ENCODE measurements at regions not wholly inside any gene's neighbourhood (a gene's known extent, or its start where the extent isn't known, plus 50 kb on each side); places are given as distances from the start of the nearest gene placed in this dataset.

GRCh38 chr2:126449677-126450076, 206.3 kb upstream of the GYPC start (continued):
- no peak for TF ChIP-seq REST (IDR thresholded peaks at IDR 0.05; ENCODE audit: unreplicated experiment)

DNA sequence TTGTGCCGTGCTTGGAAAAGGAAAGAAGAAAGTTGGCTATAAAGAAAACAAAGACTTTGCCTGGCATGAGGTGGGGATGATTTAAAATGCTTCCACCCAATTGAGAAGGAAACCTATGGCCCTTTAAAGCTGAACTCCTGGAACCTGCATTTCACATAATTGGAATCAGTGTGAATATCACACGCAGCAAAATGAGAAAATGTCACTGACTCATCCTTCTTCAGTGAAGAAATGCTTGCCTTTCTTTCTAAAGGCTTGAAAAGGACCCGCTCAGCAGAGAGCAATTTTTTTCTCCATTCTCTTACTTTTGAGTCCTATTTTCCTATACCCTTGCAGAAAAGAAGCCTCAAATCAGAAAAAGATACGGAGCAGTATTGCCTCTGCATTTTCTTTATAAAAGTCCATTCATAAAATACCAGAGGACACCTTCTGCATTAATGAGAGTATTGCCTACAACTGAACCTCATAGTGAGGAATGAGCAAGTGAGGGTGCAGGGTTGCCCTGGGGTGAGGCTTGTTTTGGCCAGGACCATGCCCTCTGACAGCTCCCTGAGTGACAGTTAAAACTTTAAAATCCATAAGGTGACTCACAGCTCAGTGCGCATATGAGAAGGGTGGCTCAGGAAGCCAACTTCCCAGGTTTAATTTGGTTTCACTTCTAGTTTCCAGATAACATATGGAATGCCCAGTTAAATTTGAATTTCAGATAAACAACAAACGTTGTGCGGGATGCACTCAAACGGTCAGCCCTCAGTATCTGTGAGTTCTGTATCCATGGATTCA, 191.9 kb upstream of the GYPC start:
- H3K9me2 ChIP-seq (ENCODE audit: insufficient read depth), result no peaks in the 10 kb centered on the region
- no peak overlapping the region for H3K4me3 ChIP-seq
- ATAC-seq, result no peak
- Mint-ChIP-seq H3K4me3 (no peak overlapping the region), H3K9me3 (no peaks in the 10 kb centered on the region; the same call in 2 of the 3 replicates), H3K4me1 (no peaks in the 10 kb centered on the region), H3K36me3 (ENCODE audit: low read depth) (no peaks in the 10 kb centered on the region; the same call in 2 of the 3 replicates), H3K27ac (no peak overlapping the region), H3K27me3 (ENCODE audit: insufficient read depth, low read depth, poor library complexity) (peaks cover under 1% of the 10 kb centered on the region)
- no peaks in the 10 kb centered on the region for H3F3A ChIP-seq (replicated peaks; ENCODE audit: low read depth)
- H3K36me3 ChIP-seq (ENCODE audit: insufficient read depth), result no peaks in the 10 kb centered on the region
- no peak for DNase-seq (ENCODE audit: low spot score)
- H2AFZ ChIP-seq, result no peak overlapping the region
- H3K27ac ChIP-seq (ENCODE audit: low read depth), result no peak overlapping the region
- H3K4me2 ChIP-seq, result no peak overlapping the region
- H3K79me2 ChIP-seq (replicated peaks; ENCODE audit: insufficient read depth), result no peaks in the 10 kb centered on the region
- TF ChIP-seq REST (IDR thresholded peaks at IDR 0.05; ENCODE audit: unreplicated experiment), result no peak
- TF ChIP-seq, protein P1, sequence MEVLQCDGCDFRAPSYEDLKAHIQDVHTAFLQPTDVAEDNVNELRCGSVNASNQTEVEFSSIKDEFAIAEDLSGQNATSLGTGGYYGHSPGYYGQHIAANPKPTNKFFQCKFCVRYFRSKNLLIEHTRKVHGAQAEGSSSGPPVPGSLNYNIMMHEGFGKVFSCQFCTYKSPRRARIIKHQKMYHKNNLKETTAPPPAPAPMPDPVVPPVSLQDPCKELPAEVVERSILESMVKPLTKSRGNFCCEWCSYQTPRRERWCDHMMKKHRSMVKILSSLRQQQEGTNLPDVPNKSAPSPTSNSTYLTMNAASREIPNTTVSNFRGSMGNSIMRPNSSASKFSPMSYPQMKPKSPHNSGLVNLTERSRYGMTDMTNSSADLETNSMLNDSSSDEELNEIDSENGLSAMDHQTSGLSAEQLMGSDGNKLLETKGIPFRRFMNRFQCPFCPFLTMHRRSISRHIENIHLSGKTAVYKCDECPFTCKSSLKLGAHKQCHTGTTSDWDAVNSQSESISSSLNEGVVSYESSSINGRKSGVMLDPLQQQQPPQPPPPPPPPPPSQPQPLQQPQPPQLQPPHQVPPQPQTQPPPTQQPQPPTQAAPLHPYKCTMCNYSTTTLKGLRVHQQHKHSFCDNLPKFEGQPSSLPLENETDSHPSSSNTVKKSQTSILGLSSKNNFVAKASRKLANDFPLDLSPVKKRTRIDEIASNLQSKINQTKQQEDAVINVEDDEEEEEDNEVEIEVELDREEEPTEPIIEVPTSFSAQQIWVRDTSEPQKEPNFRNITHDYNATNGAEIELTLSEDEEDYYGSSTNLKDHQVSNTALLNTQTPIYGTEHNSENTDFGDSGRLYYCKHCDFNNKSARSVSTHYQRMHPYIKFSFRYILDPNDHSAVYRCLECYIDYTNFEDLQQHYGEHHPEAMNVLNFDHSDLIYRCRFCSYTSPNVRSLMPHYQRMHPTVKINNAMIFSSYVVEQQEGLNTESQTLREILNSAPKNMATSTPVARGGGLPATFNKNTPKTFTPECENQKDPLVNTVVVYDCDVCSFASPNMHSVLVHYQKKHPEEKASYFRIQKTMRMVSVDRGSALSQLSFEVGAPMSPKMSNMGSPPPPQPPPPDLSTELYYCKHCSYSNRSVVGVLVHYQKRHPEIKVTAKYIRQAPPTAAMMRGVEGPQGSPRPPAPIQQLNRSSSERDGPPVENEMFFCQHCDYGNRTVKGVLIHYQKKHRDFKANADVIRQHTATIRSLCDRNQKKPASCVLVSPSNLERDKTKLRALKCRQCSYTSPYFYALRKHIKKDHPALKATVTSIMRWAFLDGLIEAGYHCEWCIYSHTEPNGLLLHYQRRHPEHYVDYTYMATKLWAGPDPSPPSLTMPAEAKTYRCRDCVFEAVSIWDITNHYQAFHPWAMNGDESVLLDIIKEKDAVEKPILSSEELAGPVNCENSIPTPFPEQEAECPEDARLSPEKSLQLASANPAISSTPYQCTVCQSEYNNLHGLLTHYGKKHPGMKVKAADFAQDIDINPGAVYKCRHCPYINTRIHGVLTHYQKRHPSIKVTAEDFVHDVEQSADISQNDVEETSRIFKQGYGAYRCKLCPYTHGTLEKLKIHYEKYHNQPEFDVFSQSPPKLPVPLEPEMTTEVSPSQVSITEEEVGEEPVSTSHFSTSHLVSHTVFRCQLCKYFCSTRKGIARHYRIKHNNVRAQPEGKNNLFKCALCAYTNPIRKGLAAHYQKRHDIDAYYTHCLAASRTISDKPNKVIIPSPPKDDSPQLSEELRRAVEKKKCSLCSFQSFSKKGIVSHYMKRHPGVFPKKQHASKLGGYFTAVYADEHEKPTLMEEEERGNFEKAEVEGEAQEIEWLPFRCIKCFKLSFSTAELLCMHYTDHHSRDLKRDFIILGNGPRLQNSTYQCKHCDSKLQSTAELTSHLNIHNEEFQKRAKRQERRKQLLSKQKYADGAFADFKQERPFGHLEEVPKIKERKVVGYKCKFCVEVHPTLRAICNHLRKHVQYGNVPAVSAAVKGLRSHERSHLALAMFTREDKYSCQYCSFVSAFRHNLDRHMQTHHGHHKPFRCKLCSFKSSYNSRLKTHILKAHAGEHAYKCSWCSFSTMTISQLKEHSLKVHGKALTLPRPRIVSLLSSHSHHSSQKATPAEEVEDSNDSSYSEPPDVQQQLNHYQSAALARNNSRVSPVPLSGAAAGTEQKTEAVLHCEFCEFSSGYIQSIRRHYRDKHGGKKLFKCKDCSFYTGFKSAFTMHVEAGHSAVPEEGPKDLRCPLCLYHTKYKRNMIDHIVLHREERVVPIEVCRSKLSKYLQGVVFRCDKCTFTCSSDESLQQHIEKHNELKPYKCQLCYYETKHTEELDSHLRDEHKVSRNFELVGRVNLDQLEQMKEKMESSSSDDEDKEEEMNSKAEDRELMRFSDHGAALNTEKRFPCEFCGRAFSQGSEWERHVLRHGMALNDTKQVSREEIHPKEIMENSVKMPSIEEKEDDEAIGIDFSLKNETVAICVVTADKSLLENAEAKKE (CRISPR knock-in tag; IDR thresholded peaks at IDR 0.05), result no peak
- no peak for TF ChIP-seq JUNB (IDR thresholded peaks at IDR 0.05; ENCODE audit: unreplicated experiment)
- no peak for TF ChIP-seq ZNF331 (CRISPR knock-in tag; IDR thresholded peaks at IDR 0.05; ENCODE audit: low read depth)
- no peaks in the 10 kb centered on the region for H3K4me1 ChIP-seq (ENCODE audit: insufficient read depth)
- no peaks in the 10 kb centered on the region for H3K27me3 ChIP-seq (ENCODE audit: insufficient read depth)
- no peaks in the 10 kb centered on the region for H4K20me1 ChIP-seq (replicated peaks; ENCODE audit: insufficient read depth)
